ENCODE measurements at regions not wholly inside any gene's neighbourhood (a gene's known extent, or its start where the extent isn't known, plus 50 kb on each side); places are given as distances from the start of the nearest gene placed in this dataset.
A peak's percentile ranks its signal among the peaks of the same experiment; 100 is the strongest.

GRCh38 chr4:22201256-22201655, 252.7 kb upstream of the KCNIP4 start:
- Mint-ChIP-seq H3K4me1 (ENCODE audit: low read depth, unreplicated experiment) (no peaks in the 10 kb centered on the region), H3K9me3 (ENCODE audit: unreplicated experiment) (no peaks in the 10 kb centered on the region), H3K27ac (ENCODE audit: unreplicated experiment) (no peak overlapping the region), H3K27me3 (ENCODE audit: unreplicated experiment) (no peaks in the 10 kb centered on the region), H3K36me3 (ENCODE audit: unreplicated experiment) (no peaks in the 10 kb centered on the region), H3K4me3 (ENCODE audit: unreplicated experiment) (no peak overlapping the region)
- no peak for TF ChIP-seq CTCF (IDR thresholded peaks at IDR 0.05; ENCODE audit: partially characterized antibody, unreplicated experiment)
- no peak for DNase-seq

GRCh38 chr4:22196551-22196950, 248.0 kb upstream of the KCNIP4 start:
- no peak overlapping the region for H3K4me3 Mint-ChIP-seq (ENCODE audit: unreplicated experiment)
- no peaks in the 10 kb centered on the region for H3K36me3 Mint-ChIP-seq (ENCODE audit: unreplicated experiment)
- DNase-seq: no peak
- H3K4me1 Mint-ChIP-seq (ENCODE audit: low read depth, unreplicated experiment): peaks cover 19% of the 10 kb centered on the region
- H3K9me3 Mint-ChIP-seq (ENCODE audit: unreplicated experiment): no peaks in the 10 kb centered on the region
- TF ChIP-seq CTCF (IDR thresholded peaks at IDR 0.05; ENCODE audit: partially characterized antibody, unreplicated experiment): no peak
- H3K27me3 Mint-ChIP-seq (ENCODE audit: unreplicated experiment): peaks cover under 1% of the 10 kb centered on the region
- H3K27ac Mint-ChIP-seq (ENCODE audit: unreplicated experiment): no peak overlapping the region

DNA sequence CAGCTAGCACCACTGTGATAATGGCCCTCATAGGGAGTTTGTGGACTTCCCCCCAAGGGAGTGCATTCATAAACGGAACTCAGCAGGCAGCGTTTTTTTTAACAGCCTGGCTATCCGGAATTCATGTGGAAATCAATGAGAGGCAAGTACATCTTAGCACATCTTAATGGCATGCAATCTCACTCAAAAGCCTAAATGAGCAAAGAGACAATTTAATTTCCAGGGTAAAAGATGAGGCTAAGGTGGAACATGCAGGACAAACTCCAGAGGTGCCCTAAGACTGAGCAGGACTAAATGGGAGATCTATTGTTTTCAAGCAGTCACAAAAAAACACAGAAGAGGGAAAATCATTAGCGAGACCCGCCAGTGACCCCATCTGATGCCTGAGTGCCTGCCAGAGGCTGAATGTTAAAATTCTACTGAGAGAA, 243.5 kb upstream of the KCNIP4 start:
- TF ChIP-seq CTCF (IDR thresholded peaks at IDR 0.05; ENCODE audit: partially characterized antibody, unreplicated experiment): no peak
- Mint-ChIP-seq H3K27me3 (ENCODE audit: unreplicated experiment) (peaks cover 3% of the 10 kb centered on the region), H3K4me1 (ENCODE audit: low read depth, unreplicated experiment) (peaks cover 29% of the 10 kb centered on the region), H3K4me3 (ENCODE audit: unreplicated experiment) (peak overlapping the region; percentile 71), H3K9me3 (ENCODE audit: unreplicated experiment) (no peaks in the 10 kb centered on the region), H3K27ac (ENCODE audit: unreplicated experiment) (peak overlapping the region; percentile 28), H3K36me3 (ENCODE audit: unreplicated experiment) (no peaks in the 10 kb centered on the region)
- peak; percentile 15 for DNase-seq

DNA sequence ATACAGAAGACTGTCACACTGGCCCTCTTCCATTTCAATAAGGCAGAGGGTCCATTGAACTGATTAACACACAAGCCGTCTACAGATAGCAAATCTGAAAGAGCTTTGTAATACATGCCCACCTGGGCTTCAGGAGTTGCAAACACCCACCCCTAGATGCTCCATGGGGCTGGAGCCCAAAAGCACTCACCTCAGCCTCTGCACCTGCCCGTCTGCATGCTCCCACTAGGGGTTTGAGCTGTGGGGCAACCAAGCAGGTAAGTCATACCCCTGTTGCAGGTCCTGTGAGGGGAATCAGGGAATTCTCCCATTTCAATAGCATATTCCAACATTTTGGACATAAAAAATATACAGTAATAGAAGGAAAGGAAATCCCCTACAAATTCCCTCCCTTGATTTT, 243.0 kb upstream of the KCNIP4 start:
- no peak for TF ChIP-seq CTCF (IDR thresholded peaks at IDR 0.05; ENCODE audit: partially characterized antibody, unreplicated experiment)
- Mint-ChIP-seq H3K27ac (ENCODE audit: unreplicated experiment) (peak overlapping the region; percentile 28), H3K4me1 (ENCODE audit: low read depth, unreplicated experiment) (peaks cover 29% of the 10 kb centered on the region), H3K9me3 (ENCODE audit: unreplicated experiment) (no peaks in the 10 kb centered on the region), H3K36me3 (ENCODE audit: unreplicated experiment) (no peaks in the 10 kb centered on the region), H3K27me3 (ENCODE audit: unreplicated experiment) (peaks cover 3% of the 10 kb centered on the region), H3K4me3 (ENCODE audit: unreplicated experiment) (peak overlapping the region; percentile 71)
- DNase-seq: no peak

GRCh38 chr4:22190855-22191254, 242.3 kb upstream of the KCNIP4 start:
- no peak overlapping the region for H3K27ac Mint-ChIP-seq (ENCODE audit: unreplicated experiment)

More at GRCh38 chr4:22190855-22191254, 242.3 kb upstream of the KCNIP4 start:
- no peak for TF ChIP-seq CTCF (IDR thresholded peaks at IDR 0.05; ENCODE audit: partially characterized antibody, unreplicated experiment)
- H3K4me1 Mint-ChIP-seq (ENCODE audit: low read depth, unreplicated experiment): peaks cover 29% of the 10 kb centered on the region
- no peak overlapping the region for H3K4me3 Mint-ChIP-seq (ENCODE audit: unreplicated experiment)
- H3K27me3 Mint-ChIP-seq (ENCODE audit: unreplicated experiment): peaks cover 3% of the 10 kb centered on the region
- DNase-seq: no peak
- no peaks in the 10 kb centered on the region for H3K9me3 Mint-ChIP-seq (ENCODE audit: unreplicated experiment)
- H3K36me3 Mint-ChIP-seq (ENCODE audit: unreplicated experiment): no peaks in the 10 kb centered on the region

All from glutamatergic neuron (in vitro differentiated cells).